WTC11 (cell line): ENCODE measurements at regions not wholly inside any gene's neighbourhood (a gene's known extent, or its start where the extent isn't known, plus 50 kb on each side); places are given as distances from the start of the nearest gene placed in this dataset.

Source experiments
- AFF4 ChIP-seq: sonication (generic); formaldehyde crosslinking; IDR thresholded peaks from 2 replicates; pipeline ENCODE4 v1.8.1; 2023; ENCODE audit warnings: mild to moderate bottlenecking, missing genetic modification reagents, borderline replicate concordance
- CTCF ChIP-seq: fragments of 200-600 bp; IDR thresholded peaks from 2 replicates; pipeline ENCODE4 v1.8.0; 2022; ENCODE audit warnings: antibody characterized with exemption
- ELF4 ChIP-seq: sonication (generic); formaldehyde crosslinking; IDR thresholded peaks from 2 replicates; pipeline ENCODE4 v1.8.1; 2022; ENCODE audit warnings: low read depth, mild to moderate bottlenecking, moderate library complexity, missing genetic modification reagents
- GRHL2 ChIP-seq: fragments of 250-450 bp; sonication (Bioruptor Pico); IDR thresholded peaks from 2 replicates; pipeline ENCODE4 v1.8.0; 2022; ENCODE audit warnings: mild to moderate bottlenecking, moderate library complexity; ENCODE audit not compliant: insufficient replicate concordance, severe bottlenecking
- IRF1 ChIP-seq: sonication (generic); formaldehyde crosslinking; IDR thresholded peaks from 2 replicates; pipeline ENCODE4 v1.8.0; 2023; ENCODE audit warnings: missing genetic modification reagents
- MAX ChIP-seq: sonication (generic); formaldehyde crosslinking; IDR thresholded peaks from 2 replicates; pipeline ENCODE4 v1.8.0; 2022; ENCODE audit warnings: mild to moderate bottlenecking, missing genetic modification reagents
- MYBL2 ChIP-seq: sonication (generic); formaldehyde crosslinking; IDR thresholded peaks from 2 replicates; pipeline ENCODE4 v1.8.1; 2023; ENCODE audit warnings: mild to moderate bottlenecking, moderate library complexity, missing genetic modification reagents

- TF ChIP-seq GRHL2 (CRISPR knock-in tag) (no peak), IRF1 (no peak), CTCF (no peak), AFF4 (CRISPR knock-in tag) (no peak), MAX (no peak), ELF4 (no peak), MYBL2 (CRISPR knock-in tag) (no peak)
These were observed 103.3 kb upstream of the DST start for GRCh38 chr6:56745971-56746370.
